ENCODE measurements at regions not wholly inside any gene's neighbourhood (a gene's known extent, or its start where the extent isn't known, plus 50 kb on each side); places are given as distances from the start of the nearest gene placed in this dataset.

GRCh38 chr11:121794671-121795141 lies 321.3 kb downstream of the BLID start:
- H3K4me1 ChIP-seq (ENCODE audit: control insufficient read depth in 3 of 3, insufficient read depth in 2 of 3, low read depth in 1 of 3, low read length in 2 of 3) = peaks cover 0 to 3% (median 0%) of the 10 kb centered on the region in 3 donors
- H3K27me3 ChIP-seq (ENCODE audit: control insufficient read depth in 3 of 3, insufficient read depth in 3 of 3, low read length in 3 of 3) = no peaks in the 10 kb centered on the region
- H3K9me3 ChIP-seq (ENCODE audit: control insufficient read depth in 2 of 2, insufficient read depth in 1 of 2, low read depth in 1 of 2, low read length in 1 of 2) = peaks cover 0 to 3% of the 10 kb centered on the region in 2 donors
- no peak for FAIRE-seq
- DNase-seq = no peak
- no peaks in the 10 kb centered on the region for H3K36me3 ChIP-seq (ENCODE audit: control insufficient read depth in 3 of 3, insufficient read depth in 2 of 3, low read depth in 1 of 3, low read length in 3 of 3)
- H3K27ac ChIP-seq (ENCODE audit: low read depth in 1 of 3, low read length in 2 of 3) = no peak overlapping the region
- WGBS, 3 donors = 87 to 92% (median 90%) methylated on average over 22 of the region's 22 CpGs
- H3K4me3 ChIP-seq (ENCODE audit: low read depth in 1 of 3, low read length in 3 of 3) = no peak overlapping the region

GRCh38 chr11:121793916-121794315 lies 322.1 kb downstream of the BLID start:
- 76 to 92% (median 89%) methylated on average over 6 of the region's 6 CpGs for WGBS, 3 donors
- peaks cover 0 to 3% (median 0%) of the 10 kb centered on the region in 3 donors for H3K4me1 ChIP-seq (ENCODE audit: control insufficient read depth in 3 of 3, insufficient read depth in 2 of 3, low read depth in 1 of 3, low read length in 2 of 3)
- peaks cover 0 to 3% of the 10 kb centered on the region in 2 donors for H3K9me3 ChIP-seq (ENCODE audit: control insufficient read depth in 2 of 2, insufficient read depth in 1 of 2, low read depth in 1 of 2, low read length in 1 of 2)
- no peak for FAIRE-seq
- no peaks in the 10 kb centered on the region for H3K36me3 ChIP-seq (ENCODE audit: control insufficient read depth in 3 of 3, insufficient read depth in 2 of 3, low read depth in 1 of 3, low read length in 3 of 3)
- DNase-seq = no peak
- no peaks in the 10 kb centered on the region for H3K27me3 ChIP-seq (ENCODE audit: control insufficient read depth in 3 of 3, insufficient read depth in 3 of 3, low read length in 3 of 3)
- peak overlapping the region in 1 of 3 donors; percentile 19 for H3K27ac ChIP-seq (ENCODE audit: low read depth in 1 of 3, low read length in 2 of 3)
- no peak overlapping the region for H3K4me3 ChIP-seq (ENCODE audit: low read depth in 1 of 3, low read length in 3 of 3)

- H3K27me3 ChIP-seq (ENCODE audit: control insufficient read depth in 3 of 3, insufficient read depth in 3 of 3, low read length in 3 of 3) = no peaks in the 10 kb centered on the region
- peaks cover 0 to 3% of the 10 kb centered on the region in 2 donors for H3K9me3 ChIP-seq (ENCODE audit: control insufficient read depth in 2 of 2, insufficient read depth in 1 of 2, low read depth in 1 of 2, low read length in 1 of 2)
- H3K27ac ChIP-seq (ENCODE audit: low read depth in 1 of 3, low read length in 2 of 3) = peak overlapping the region in 1 of 3 donors; percentile 19
- DNase-seq (no peak), FAIRE-seq (no peak)
- no peak overlapping the region for H3K4me3 ChIP-seq (ENCODE audit: low read depth in 1 of 3, low read length in 3 of 3)
- H3K36me3 ChIP-seq (ENCODE audit: control insufficient read depth in 3 of 3, insufficient read depth in 2 of 3, low read depth in 1 of 3, low read length in 3 of 3) = no peaks in the 10 kb centered on the region
- H3K4me1 ChIP-seq (ENCODE audit: control insufficient read depth in 3 of 3, insufficient read depth in 2 of 3, low read depth in 1 of 3, low read length in 2 of 3) = peaks cover 0 to 3% (median 0%) of the 10 kb centered on the region in 3 donors
- 56 to 71% (median 64%) methylated on average over 4 of the region's 4 CpGs for WGBS, 3 donors
Observed at GRCh38 chr11:121793291-121793690, 322.7 kb downstream of the BLID start.

- no peak overlapping the region for H3K27ac ChIP-seq (ENCODE audit: low read depth in 1 of 3, low read length in 2 of 3)
- FAIRE-seq = no peak
- H3K4me1 ChIP-seq (ENCODE audit: control insufficient read depth in 3 of 3, insufficient read depth in 2 of 3, low read depth in 1 of 3, low read length in 2 of 3) = peaks cover 0 to 3% (median 0%) of the 10 kb centered on the region in 3 donors
- no peaks in the 10 kb centered on the region for H3K36me3 ChIP-seq (ENCODE audit: control insufficient read depth in 3 of 3, insufficient read depth in 2 of 3, low read depth in 1 of 3, low read length in 3 of 3)
- H3K9me3 ChIP-seq (ENCODE audit: control insufficient read depth in 2 of 2, insufficient read depth in 1 of 2, low read depth in 1 of 2, low read length in 1 of 2) = no peaks in the 10 kb centered on the region
- H3K27me3 ChIP-seq (ENCODE audit: control insufficient read depth in 3 of 3, insufficient read depth in 3 of 3, low read length in 3 of 3) = no peaks in the 10 kb centered on the region
- no peak for DNase-seq
- H3K4me3 ChIP-seq (ENCODE audit: low read depth in 1 of 3, low read length in 3 of 3) = no peak overlapping the region
- 65 to 86% (median 83%) methylated on average over 3 of the region's 3 CpGs for WGBS, 3 donors
Observed at GRCh38 chr11:121792185-121792584, 323.8 kb downstream of the BLID start.

- WGBS, 3 donors = 58 to 82% (median 62%) methylated on average over 2 of the region's 2 CpGs
- H3K4me1 ChIP-seq (ENCODE audit: control insufficient read depth in 3 of 3, insufficient read depth in 2 of 3, low read depth in 1 of 3, low read length in 2 of 3) = peaks cover 0 to 3% (median 0%) of the 10 kb centered on the region in 3 donors
- no peak for DNase-seq
- H3K27me3 ChIP-seq (ENCODE audit: control insufficient read depth in 3 of 3, insufficient read depth in 3 of 3, low read length in 3 of 3) = no peaks in the 10 kb centered on the region
- no peak overlapping the region for H3K27ac ChIP-seq (ENCODE audit: low read depth in 1 of 3, low read length in 2 of 3)
- no peak overlapping the region for H3K4me3 ChIP-seq (ENCODE audit: low read depth in 1 of 3, low read length in 3 of 3)
- H3K36me3 ChIP-seq (ENCODE audit: control insufficient read depth in 3 of 3, insufficient read depth in 2 of 3, low read depth in 1 of 3, low read length in 3 of 3) = no peaks in the 10 kb centered on the region
- H3K9me3 ChIP-seq (ENCODE audit: control insufficient read depth in 2 of 2, insufficient read depth in 1 of 2, low read depth in 1 of 2, low read length in 1 of 2) = no peaks in the 10 kb centered on the region
- FAIRE-seq = no peak
Observed at GRCh38 chr11:121790430-121790829, 325.6 kb downstream of the BLID start.

GRCh38 chr11:121780971-121781370 lies 328.2 kb upstream of the SORL1-AS1 start:
- Histone ChIP-seq H3K4me3 (ENCODE audit: low read depth in 1 of 3, low read length in 3 of 3) (no peak overlapping the region), H3K9me3 (ENCODE audit: control insufficient read depth in 2 of 2, insufficient read depth in 1 of 2, low read depth in 1 of 2, low read length in 1 of 2) (no peaks in the 10 kb centered on the region), H3K4me1 (ENCODE audit: control insufficient read depth in 3 of 3, insufficient read depth in 2 of 3, low read depth in 1 of 3, low read length in 2 of 3) (no peaks in the 10 kb centered on the region), H3K27ac (ENCODE audit: low read depth in 1 of 3, low read length in 2 of 3) (no peak overlapping the region), H3K36me3 (ENCODE audit: control insufficient read depth in 3 of 3, insufficient read depth in 2 of 3, low read depth in 1 of 3, low read length in 3 of 3) (no peaks in the 10 kb centered on the region), H3K27me3 (ENCODE audit: control insufficient read depth in 3 of 3, insufficient read depth in 3 of 3, low read length in 3 of 3) (no peaks in the 10 kb centered on the region)
- FAIRE-seq = no peak
- WGBS, 3 donors = 61 to 68% (median 63%) methylated on average over 2 of the region's 2 CpGs
- no peak for DNase-seq

- WGBS, 3 donors = 58 to 81% (median 67%) methylated on average over 3 of the region's 3 CpGs
- no peak overlapping the region for H3K27ac ChIP-seq (ENCODE audit: low read depth in 1 of 3, low read length in 2 of 3)
- no peaks in the 10 kb centered on the region for H3K4me1 ChIP-seq (ENCODE audit: control insufficient read depth in 3 of 3, insufficient read depth in 2 of 3, low read depth in 1 of 3, low read length in 2 of 3)
- H3K9me3 ChIP-seq (ENCODE audit: control insufficient read depth in 2 of 2, insufficient read depth in 1 of 2, low read depth in 1 of 2, low read length in 1 of 2) = no peaks in the 10 kb centered on the region
- no peaks in the 10 kb centered on the region for H3K36me3 ChIP-seq (ENCODE audit: control insufficient read depth in 3 of 3, insufficient read depth in 2 of 3, low read depth in 1 of 3, low read length in 3 of 3)
- H3K4me3 ChIP-seq (ENCODE audit: low read depth in 1 of 3, low read length in 3 of 3) = no peak overlapping the region
- no peak for DNase-seq
- FAIRE-seq = no peak
- no peaks in the 10 kb centered on the region for H3K27me3 ChIP-seq (ENCODE audit: control insufficient read depth in 3 of 3, insufficient read depth in 3 of 3, low read length in 3 of 3)
Observed at GRCh38 chr11:121777056-121777455, 324.3 kb upstream of the SORL1-AS1 start.

- Histone ChIP-seq H3K27me3 (ENCODE audit: control insufficient read depth in 3 of 3, insufficient read depth in 3 of 3, low read length in 3 of 3) (no peaks in the 10 kb centered on the region), H3K27ac (ENCODE audit: low read depth in 1 of 3, low read length in 2 of 3) (no peak overlapping the region), H3K4me1 (ENCODE audit: control insufficient read depth in 3 of 3, insufficient read depth in 2 of 3, low read depth in 1 of 3, low read length in 2 of 3) (no peaks in the 10 kb centered on the region), H3K9me3 (ENCODE audit: control insufficient read depth in 2 of 2, insufficient read depth in 1 of 2, low read depth in 1 of 2, low read length in 1 of 2) (no peaks in the 10 kb centered on the region), H3K36me3 (ENCODE audit: control insufficient read depth in 3 of 3, insufficient read depth in 2 of 3, low read depth in 1 of 3, low read length in 3 of 3) (no peaks in the 10 kb centered on the region), H3K4me3 (ENCODE audit: low read depth in 1 of 3, low read length in 3 of 3) (no peak overlapping the region)
- no peak for FAIRE-seq
- no peak for DNase-seq
- 67 to 73% (median 71%) methylated on average over 5 of the region's 5 CpGs for WGBS, 3 donors
Observed at GRCh38 chr11:121775276-121775675, 322.5 kb upstream of the SORL1-AS1 start.

- no peak for DNase-seq
- 88 to 97% (median 93%) methylated on average over 2 of the region's 2 CpGs for WGBS, 3 donors
Observed at GRCh38 chr11:121773076-121773475, 320.3 kb upstream of the SORL1-AS1 start.

More at GRCh38 chr11:121773076-121773475, 320.3 kb upstream of the SORL1-AS1 start:
- Histone ChIP-seq H3K4me3 (ENCODE audit: low read depth in 1 of 3, low read length in 3 of 3) (no peak overlapping the region), H3K27me3 (ENCODE audit: control insufficient read depth in 3 of 3, insufficient read depth in 3 of 3, low read length in 3 of 3) (no peaks in the 10 kb centered on the region), H3K27ac (ENCODE audit: low read depth in 1 of 3, low read length in 2 of 3) (no peak overlapping the region), H3K9me3 (ENCODE audit: control insufficient read depth in 2 of 2, insufficient read depth in 1 of 2, low read depth in 1 of 2, low read length in 1 of 2) (no peaks in the 10 kb centered on the region), H3K36me3 (ENCODE audit: control insufficient read depth in 3 of 3, insufficient read depth in 2 of 3, low read depth in 1 of 3, low read length in 3 of 3) (no peaks in the 10 kb centered on the region), H3K4me1 (ENCODE audit: control insufficient read depth in 3 of 3, insufficient read depth in 2 of 3, low read depth in 1 of 3, low read length in 2 of 3) (no peaks in the 10 kb centered on the region)
- FAIRE-seq = no peak

Measured in small intestine (tissue), 7 donors.